ENCODE measurements at regions not wholly inside any gene's neighbourhood (a gene's known extent, or its start where the extent isn't known, plus 50 kb on each side); places are given as distances from the start of the nearest gene placed in this dataset.

DNA sequence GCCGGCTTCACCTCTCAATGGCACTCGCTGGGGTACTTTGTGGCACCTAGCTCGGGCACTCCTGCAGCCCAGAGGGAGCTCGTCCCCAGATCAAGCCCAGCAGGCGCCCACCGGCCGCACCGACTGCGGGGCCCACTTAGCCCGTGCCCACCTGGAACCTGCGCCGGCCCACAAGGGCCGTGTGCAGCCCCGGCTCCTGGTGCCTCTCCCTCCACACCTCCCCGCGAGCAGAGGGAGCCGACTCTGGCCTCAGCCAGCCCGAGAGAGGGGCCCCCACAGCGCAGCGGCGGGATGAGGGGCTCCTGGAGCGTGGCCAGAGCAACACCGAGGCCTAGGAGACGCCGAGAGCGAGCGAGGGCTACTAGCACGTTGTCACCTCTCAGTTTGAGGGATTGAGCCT, 82.1 kb upstream of the SHISA3 start:
- TF ChIP-seq, protein P1, sequence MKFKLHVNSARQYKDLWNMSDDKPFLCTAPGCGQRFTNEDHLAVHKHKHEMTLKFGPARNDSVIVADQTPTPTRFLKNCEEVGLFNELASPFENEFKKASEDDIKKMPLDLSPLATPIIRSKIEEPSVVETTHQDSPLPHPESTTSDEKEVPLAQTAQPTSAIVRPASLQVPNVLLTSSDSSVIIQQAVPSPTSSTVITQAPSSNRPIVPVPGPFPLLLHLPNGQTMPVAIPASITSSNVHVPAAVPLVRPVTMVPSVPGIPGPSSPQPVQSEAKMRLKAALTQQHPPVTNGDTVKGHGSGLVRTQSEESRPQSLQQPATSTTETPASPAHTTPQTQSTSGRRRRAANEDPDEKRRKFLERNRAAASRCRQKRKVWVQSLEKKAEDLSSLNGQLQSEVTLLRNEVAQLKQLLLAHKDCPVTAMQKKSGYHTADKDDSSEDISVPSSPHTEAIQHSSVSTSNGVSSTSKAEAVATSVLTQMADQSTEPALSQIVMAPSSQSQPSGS (CRISPR knock-in tag; IDR thresholded peaks at IDR 0.05; ENCODE audit: borderline replicate concordance, low read depth), result no peak
- TF ChIP-seq, protein P2, sequence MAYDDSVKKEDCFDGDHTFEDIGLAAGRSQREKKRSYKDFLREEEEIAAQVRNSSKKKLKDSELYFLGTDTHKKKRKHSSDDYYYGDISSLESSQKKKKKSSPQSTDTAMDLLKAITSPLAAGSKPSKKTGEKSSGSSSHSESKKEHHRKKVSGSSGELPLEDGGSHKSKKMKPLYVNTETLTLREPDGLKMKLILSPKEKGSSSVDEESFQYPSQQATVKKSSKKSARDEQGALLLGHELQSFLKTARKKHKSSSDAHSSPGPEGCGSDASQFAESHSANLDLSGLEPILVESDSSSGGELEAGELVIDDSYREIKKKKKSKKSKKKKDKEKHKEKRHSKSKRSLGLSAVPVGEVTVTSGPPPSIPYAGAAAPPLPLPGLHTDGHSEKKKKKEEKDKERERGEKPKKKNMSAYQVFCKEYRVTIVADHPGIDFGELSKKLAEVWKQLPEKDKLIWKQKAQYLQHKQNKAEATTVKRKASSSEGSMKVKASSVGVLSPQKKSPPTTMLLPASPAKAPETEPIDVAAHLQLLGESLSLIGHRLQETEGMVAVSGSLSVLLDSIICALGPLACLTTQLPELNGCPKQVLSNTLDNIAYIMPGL (CRISPR knock-in tag; IDR thresholded peaks at IDR 0.05), result no peak
- no peak for TF ChIP-seq NFE2L1 (CRISPR knock-in tag; IDR thresholded peaks at IDR 0.05)
- TF ChIP-seq, protein P3, sequence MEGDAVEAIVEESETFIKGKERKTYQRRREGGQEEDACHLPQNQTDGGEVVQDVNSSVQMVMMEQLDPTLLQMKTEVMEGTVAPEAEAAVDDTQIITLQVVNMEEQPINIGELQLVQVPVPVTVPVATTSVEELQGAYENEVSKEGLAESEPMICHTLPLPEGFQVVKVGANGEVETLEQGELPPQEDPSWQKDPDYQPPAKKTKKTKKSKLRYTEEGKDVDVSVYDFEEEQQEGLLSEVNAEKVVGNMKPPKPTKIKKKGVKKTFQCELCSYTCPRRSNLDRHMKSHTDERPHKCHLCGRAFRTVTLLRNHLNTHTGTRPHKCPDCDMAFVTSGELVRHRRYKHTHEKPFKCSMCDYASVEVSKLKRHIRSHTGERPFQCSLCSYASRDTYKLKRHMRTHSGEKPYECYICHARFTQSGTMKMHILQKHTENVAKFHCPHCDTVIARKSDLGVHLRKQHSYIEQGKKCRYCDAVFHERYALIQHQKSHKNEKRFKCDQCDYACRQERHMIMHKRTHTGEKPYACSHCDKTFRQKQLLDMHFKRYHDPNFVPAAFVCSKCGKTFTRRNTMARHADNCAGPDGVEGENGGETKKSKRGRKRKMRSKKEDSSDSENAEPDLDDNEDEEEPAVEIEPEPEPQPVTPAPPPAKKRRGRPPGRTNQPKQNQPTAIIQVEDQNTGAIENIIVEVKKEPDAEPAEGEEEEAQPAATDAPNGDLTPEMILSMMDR (IDR thresholded peaks at IDR 0.05), result no peak

All from WTC11 (cell line).